Islet precursor cell (in vitro differentiated cells): ENCODE measurements at regions not wholly inside any gene's neighbourhood (a gene's known extent, or its start where the extent isn't known, plus 50 kb on each side); places are given as distances from the start of the nearest gene placed in this dataset.
"Not testable (repeated sequence)": the region's sequence is repeated elsewhere in the genome, so short reads cannot be mapped to it uniquely, and the experiment has no call there.

Experiments
- DNase-seq: peaks from one replicate; pipeline ENCODE4 v3.0.0-alpha.2; 2018

DNA sequence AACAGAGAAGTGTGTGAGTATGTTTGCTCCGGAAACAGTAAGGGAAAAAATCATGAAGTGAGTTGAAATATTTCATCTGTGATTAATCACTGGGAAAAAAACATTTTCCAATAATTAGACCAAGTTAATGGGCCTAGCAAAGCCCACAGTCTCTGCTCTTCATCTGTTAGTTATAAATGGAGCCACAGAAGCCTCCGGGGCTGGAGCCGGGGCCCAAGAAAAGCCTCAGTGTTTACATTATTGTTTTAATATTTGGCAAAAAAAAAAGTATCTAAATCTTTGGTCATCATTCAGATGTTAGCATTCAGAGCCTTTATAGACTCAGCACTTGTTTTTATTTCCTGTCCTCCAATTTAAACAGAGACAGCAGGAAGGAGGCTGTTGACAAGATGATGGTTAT lies 115.0 kb downstream of the UBE2U start:
- DNase-seq, result no peak

DNA sequence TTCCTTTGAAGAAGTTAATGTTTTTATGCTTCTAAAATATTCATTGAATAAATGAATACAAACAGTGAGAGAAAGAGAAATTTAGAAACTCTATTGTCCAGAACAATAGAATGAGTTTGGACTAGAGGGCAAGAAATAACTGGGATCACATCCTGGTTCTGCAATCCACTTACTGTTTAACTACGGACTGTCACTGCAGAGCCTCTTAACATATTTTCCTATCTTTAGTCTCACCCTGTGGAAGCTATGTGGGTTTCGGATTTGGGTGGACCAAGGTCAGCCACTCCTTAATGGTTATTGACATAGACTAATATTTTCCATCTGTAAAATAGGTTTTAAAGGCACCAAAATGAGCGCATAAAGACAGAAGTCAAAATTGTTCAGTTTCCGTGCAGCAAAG lies 116.6 kb downstream of the UBE2U start:
- no peak for DNase-seq

DNA sequence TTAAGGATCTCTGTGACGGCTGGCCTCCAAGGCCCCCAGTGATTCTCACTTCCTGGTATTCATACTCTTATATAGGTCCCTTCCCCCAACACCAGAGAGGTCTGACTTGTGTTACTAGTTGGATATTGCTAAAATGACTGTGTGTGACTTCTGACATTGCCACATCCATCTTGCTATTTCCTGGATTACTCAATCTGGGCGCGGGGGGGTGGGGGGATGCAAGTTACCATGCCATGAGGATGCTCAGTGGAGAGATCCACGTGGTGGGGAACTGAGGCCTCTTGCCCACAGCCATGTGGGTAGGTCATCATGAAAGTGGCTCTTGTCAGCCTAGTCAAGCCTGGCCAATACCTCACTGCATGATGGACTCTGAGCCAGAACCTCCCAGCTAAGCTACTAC lies 117.0 kb downstream of the UBE2U start:
- no peak for DNase-seq

DNA sequence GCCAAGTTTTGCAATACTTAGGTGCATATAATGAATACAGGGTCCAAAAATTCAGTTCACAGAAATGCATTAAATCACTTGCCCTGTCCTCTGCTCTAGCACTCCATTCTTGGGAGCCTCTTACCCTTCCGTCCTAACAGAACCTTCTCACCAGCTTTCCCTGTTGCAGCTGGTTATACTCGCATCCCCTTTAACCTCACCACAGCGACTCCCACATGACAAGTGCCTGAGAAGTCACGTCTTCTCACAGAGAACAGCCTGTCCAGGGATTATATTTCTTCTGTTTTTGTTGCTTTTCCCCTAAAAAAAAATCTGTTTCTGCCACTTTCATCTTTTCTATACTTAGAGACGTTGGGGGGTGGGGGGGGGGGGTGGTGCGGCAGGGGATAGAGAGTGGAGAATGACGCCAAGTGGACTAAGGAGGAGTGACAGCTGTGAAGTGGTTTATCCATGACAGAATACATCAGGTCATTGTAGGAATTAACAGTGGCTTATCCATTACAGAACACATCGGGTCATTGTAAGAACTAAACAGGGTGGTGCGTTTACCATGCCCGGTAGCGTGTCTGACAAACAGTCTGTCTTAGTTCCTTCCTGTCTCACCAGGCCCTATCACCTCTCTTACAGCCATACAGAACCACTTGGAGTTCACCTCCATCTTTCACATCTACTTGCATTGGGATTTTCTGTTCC lies 117.6 kb downstream of the UBE2U start:
- DNase-seq, result no peak

DNA sequence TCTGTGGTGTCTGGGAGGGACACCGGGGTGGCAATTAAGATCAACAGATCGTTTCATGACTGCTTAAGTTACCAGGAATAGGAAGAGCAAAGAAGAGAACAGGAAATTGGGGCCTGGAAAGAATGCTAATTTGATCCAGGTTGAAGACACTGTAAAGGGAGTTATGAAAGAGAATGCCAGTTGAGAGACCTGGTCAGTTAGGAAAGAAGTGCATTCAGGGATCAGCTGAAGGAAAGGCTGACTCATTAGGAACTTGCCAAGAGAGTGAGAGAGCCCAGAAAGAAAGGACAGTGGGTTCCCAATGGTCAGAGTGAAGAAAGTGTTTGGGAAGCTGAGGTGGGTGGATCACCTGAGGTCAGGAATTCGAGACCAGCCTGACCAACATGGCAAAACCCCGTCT lies 119.6 kb downstream of the UBE2U start:
- no peak for DNase-seq

DNA sequence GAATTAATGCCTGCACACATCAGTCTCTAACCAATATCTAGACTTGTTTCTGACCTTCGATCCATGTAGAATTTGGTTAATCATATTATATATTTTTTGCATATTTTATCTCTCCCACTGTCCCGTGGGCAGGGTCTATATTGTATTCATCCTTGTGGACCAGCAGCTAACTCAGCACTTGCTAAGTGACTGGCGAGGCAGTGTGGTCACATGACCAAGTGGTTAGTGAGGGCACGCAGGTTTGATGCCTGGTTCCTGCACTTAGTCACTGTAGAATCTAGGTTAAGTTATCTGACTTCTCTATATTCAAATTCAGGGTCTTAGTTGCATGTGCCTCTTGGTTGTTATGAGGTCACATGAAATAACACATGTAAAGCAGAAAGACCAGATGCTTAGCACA lies 120.5 kb downstream of the UBE2U start:
- no peak for DNase-seq

DNA sequence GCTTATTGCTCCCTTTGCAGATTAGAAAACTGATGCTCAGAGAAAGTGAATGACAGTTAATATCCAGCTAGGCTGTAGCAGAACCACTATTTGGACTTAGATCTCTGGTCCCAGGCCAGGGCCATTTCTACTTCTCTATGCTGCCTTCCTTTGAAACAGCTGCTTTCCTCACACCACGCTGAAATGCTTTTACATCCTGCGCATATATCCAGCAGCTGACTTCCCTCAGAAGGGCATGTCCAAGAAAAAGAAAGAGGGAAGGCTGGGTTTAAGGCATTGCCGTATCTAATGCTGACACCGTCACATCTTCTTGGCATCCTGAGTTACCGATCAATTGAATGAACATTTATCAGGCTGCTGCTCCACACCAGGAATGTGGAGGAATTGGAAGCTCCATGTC lies 122.4 kb downstream of the UBE2U start:
- no peak for DNase-seq

DNA sequence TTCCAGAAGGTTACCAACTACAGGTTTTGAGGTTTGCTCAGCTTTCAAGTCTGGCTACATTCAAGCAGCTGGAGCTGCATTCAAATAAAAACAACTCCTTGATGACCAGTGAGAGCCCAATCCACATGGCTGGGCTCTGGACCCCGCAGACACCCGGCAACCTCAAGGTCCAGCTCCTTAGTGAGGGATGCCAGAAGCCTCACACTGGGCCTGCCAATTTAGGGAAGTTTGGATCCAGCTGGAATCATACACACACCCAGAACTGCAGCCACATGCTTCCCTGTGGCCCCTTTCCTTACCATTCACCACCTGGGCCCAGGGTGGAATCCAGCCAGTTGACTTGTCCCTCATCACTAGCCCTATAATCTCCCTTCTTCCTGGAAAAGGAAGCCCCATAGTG lies 123.7 kb downstream of the UBE2U start:
- no peak for DNase-seq

DNA sequence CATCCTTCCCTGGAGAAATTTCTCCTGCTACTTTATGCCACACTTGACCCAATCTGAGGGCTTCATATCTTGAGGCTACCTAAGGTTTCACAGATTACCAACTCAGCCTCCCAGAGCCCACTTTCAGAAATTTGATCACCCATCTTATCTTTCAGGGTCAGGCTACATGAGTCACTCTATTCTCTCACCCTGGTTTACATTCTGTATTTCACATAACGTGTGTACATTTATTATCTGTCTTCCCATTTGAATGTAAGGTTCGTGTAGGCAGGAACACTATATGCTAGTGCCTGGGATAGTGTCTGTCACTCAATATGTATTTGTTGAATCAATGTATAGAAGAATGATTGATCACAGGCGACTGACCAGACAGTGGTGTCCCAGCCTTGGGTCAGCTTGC lies 124.8 kb downstream of the UBE2U start:
- no peak for DNase-seq

DNA sequence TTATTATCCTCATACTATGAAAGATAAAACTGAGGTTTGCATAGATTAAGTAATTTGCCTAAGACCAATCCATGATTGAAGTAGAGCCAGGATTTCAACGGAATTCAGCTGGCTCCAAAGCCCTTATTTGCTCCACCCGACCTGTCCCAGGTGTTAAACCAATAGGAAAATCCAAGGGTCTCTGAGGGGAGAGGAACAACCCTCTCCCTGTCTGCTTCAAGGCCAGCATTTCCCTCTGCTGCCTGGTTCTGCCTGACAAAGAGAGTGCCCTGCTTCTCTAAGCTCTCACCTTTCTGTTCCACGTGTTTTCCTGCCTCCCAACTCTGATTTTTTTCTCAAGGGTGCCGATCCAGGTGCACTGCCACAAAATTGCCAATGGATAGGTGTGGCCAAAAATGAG lies 127.4 kb downstream of the UBE2U start:
- DNase-seq, result no peak

DNA sequence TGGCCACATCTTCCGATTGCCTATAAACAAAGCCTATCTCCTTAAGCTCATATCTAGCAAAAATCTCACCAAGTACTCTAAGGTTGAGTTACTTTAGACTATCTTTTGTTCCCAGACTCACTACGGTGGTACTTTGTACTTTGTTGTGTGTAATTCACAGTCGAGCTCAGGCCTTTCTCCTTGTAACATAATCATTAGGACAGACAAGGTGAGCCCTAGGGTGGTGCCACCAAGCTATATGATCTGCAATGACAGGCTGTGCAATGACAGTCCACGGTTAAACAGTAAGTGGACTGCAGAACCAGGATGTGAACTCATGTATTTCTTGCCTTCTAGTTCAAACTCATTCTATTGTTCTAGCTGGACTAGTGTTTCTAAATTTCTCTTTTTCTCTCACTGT lies 132.2 kb downstream of the UBE2U start:
- DNase-seq, result no peak

DNA sequence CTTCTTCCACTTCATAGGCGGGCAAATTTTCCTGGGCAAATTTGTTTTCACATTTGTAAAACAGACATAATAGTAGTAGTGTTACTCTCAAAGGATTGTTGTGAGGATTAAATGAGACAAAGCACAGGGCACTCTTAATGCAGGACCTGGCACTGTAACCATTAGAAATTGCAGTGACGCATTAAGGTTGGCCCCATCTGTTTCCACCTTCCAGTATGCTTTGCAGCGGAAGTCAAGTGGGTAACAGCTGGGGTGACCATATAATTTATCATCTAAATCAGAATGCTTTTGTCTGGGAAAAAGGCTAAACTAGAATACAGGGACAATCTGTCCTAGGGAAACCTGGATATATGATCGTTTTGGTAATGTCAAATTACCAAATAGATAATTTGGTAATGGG lies 132.5 kb upstream of the CACHD1 start:
- DNase-seq, result no peak

DNA sequence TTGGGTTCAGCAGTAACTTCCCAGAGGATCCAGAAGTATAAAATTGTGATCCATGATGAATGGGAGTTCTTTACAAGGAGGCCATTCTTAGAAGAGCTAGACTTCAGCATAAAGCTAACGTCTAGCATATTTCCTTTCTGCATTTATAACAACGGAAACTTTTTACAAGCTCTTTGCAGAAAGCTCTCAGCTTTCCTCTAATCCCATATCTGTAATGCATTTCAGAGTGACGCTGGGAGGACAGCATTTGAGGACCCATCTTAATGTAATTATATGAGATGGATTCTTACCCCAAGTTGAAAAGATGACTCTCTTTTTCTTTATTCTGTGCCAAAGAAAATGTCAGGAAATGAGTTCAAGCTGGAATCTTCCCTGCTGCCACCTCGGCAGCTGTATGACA lies 132.0 kb upstream of the CACHD1 start:
- no peak for DNase-seq

DNA sequence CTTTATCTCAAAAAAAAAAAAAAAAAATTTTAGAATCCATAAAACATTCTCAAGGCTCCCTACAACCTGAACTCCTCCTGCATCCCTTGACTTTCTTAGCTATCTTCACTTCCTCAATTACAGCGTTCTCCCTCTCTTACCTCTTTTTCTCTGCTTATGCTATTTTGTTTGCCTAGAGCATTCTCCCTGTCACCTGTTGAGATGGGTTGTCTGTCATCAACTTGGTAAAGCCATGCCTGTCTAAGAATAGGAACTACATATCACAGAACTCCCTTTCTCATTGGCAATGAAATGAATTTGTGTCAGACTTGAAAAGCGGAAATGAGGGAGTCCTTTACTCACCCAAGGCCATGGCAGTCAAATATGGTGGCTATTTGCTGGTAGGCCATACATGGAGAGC lies 129.6 kb upstream of the CACHD1 start:
- no peak for DNase-seq

DNA sequence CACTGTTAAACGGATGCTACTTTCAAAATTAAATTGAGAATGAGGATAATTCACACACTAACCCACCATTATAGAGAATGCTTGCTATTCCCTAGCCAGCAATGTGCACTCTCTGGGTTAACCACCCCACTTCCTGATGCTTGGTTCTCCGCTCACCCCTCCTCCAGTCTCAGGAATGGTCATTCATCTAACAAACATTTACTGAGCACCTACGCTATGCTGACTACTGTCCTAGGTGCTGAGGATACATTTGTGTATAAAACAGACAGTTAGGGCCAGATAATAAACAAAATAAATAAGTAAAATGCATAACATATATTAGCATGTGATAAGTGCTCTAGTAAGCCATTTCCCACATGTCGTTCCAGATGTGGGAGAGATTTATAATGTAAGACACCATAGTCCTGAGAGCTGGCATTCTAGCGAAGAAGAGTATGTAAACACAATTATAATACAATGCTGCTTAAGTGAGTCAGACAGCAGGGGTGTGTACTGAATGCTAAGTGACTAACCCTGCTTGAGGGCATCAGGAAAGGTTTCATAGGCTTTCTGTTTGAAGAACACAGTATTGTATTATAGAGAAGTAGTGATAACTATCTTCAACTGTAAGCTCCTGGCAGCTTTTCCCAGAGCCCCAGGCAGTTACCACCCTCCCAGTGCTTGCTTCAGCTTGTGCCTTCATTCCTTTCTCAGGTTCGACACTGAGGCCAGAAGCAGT lies 126.7 kb upstream of the CACHD1 start:
- DNase-seq, result peak; percentile 97

DNA sequence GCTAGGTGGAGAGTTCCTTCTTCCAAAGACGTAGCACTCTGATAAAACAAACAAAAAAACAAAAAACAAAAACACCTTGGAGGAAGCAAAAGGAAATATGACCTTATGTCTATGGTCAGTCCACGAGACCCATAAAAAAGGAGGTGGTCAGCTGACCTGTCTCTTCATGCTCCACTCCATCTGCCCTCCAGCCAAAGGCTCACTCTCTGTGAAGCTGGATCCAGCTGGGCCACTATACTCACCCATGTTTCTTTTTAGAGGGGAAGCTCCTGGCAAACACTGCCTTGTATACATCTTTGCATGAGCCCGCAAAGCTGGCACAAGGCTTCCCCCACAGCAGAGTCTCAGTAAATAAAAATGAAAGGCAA lies 126.1 kb upstream of the CACHD1 start:
- no peak for DNase-seq

DNA sequence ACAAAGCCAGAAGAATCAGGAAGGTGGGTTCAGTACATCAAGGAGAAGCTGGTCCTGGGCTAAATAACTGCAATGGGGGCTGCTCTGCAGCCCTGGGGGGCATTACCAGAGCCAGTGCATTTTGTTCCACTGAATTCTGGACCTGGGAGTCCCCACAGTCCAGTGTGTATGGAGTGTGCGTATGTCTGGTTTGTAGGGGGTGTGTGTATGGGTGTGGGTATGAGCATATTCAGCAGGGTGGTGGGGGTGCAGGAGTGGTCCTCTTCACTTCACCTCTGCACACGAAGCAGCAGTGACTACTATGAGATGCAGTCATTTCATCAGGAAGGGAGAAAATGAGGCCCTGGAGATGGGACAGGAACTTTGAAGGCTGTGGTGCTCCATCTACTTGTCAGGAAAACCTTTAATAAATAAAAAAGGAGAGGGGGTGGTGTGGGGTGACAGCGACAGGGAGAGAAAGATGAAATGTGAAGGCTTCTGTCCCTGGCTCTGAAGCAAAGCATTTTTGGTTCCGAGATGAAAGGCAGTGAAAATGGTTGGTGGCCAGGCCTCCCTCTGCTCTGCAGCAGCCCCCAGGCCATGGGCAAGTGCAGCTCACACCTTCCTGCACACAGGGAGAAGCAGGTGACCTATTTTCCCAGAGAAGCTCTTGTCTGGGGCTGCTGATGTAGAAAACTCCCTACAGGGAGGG lies 121.5 kb upstream of the CACHD1 start:
- DNase-seq, result peak; percentile 81

DNA sequence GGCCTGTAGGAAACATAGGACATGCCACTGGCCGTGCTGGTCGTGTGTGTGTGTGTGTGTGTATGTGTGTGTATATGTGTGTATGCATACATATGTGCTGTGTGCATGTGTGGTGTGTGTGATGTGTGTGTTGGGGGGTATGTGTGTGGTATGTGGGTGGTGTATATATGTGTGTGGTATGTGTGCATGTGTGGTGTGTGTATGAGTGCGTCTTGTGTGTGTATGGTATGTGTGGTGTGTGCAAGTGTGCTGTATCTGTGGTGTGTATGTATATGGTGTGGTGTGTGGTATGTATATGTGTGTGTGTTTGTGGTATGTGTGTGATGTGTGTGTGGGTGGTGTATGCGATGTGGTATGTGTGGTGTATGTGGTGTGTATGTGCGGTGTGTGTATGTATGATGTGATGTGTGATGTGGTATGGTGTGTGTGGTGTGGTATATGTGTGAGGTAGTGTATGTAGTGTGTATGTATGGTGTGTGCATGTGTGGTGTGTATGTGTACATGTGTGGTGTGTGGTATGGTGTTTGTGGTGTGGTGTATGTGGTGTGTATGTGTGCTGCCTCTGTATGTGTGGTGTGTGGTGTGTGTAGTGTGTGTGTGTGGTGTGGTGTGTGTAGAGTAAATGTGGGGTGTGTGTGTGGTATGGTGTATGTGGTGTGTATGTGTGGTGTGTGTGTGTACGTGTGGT lies 120.8 kb upstream of the CACHD1 start:
- DNase-seq, result no peak

DNA sequence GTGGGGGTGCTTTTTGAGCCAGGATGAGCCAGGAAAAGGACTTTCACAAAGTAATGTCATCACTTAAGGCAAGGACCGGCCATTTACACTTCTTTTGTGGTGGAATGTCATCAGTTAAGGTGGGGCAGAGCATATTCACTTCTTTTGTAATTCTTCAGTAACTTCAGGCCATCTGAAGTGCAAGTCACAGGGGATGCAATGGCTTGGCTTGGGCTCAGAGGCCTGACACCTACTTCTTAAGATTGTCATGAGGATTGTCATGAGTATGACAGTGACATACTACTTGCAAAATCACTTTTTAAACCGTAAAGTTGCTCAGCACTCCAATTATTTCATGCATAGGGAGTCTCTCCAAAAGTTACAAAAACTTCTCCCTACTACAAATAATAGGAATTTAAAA lies 114.4 kb upstream of the CACHD1 start:
- DNase-seq, result not testable (repeated sequence)

DNA sequence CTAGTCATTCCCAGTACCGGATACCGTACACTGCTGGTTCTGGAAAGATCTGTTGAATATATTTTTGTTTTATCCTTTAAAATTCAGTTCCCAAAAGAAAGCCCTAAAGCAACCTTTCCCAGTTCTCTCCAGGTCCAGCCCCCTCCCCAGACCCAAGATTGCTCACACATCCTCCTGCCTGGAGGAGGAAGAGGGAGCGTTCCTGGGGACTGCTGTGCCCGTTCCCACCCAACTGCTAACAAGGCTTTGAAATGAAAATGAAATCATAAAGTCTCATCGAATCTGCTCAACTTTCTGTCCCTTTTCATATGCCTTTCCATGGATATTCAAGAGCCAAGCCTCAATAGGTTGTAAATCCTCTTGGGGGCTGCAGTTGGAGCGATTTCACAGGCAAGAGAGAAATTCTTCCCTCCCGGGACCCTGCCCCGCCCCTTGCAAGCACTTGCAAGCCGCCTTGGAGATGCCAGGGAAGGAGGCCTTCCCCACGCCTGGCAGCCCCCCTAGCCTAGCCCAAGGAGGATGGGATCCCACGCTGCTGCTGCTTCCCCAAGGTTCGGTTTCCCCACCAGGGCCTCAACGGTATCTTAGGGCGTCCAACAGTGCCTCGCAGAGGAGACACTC lies 113.2 kb upstream of the CACHD1 start:
- peak; percentile 62 for DNase-seq

DNA sequence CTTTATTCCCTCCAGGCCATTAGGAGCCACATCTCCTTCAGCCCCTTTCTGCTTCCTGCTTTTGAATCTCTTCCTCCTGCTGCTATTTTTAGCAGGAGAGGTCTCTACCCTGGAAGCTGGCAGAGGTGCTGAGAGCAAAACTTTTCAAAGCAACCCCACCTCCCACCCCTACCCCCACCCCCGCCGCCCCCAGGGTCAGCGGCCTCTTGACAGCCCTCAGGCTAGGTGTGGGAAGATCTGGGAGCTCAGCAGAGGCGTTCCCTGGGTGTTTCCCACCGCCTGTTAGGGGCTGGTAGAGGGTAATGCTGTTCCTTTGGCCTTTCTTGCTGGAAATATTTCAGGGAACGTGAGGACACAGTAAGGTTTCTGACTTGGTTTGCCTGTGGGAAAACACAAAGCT lies 112.5 kb upstream of the CACHD1 start:
- peak; percentile 65 for DNase-seq

DNA sequence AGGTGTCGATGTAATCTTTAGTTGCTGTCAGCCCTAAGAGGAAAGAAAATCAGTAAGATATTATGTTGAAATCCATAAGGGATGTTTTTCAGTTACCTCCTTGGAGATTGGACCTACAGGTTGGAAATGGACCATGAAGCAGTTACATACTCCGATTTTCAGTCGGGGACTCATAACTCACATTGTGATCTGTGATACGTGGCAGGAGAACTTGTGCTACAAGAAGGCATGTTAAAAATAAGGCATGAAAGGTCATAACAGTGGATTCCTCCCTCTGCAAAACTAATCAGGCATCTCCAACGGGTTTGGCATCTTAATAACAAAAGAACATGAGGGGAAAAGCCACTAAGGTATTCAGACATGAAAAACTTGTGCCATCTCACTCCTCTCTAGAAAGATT lies 111.2 kb upstream of the CACHD1 start:
- peak; percentile 20 for DNase-seq

DNA sequence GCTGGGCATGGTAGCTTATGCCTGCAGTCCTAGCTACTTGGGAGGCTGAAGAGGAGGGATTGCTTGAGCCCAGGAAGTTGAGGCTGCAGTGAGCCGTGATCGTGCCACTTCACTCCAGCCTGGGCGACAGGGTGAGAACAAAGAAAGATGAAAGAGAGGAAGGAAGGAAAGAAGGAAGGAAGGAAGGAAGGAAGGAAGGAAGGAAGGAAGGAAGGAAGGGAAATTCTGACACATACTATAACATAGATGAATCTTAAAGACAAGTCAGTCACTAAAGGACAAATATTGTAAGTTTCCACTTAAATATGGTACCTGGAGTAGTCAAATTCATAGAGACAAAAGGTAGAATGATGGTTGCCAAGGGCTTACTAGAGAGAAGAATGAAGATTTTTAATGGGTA lies 108.0 kb upstream of the CACHD1 start:
- peak; percentile 12 for DNase-seq
